ENCODE measurements at regions not wholly inside any gene's neighbourhood (a gene's known extent, or its start where the extent isn't known, plus 50 kb on each side); places are given as distances from the start of the nearest gene placed in this dataset.

- TF ChIP-seq CTCF (IDR thresholded peaks at IDR 0.05) (no peak), POLR2AphosphoS5 (IDR thresholded peaks at IDR 0.05) (no peak)
These were observed 101.1 kb downstream of the TRIB2 start for GRCh38 chr2:12817870-12818269.
